ENCODE measurements at regions not wholly inside any gene's neighbourhood (a gene's known extent, or its start where the extent isn't known, plus 50 kb on each side); places are given as distances from the start of the nearest gene placed in this dataset.

GRCh38 chr22:48245196-48245485 is 1482.7 kb downstream of the TBC1D22A start:
- Histone ChIP-seq H3K4me3 (replicated peaks; ENCODE audit: insufficient read depth, low read length) (no peak overlapping the region), H3K27me3 (ENCODE audit: insufficient read depth, poor library complexity, severe bottlenecking) (no peaks in the 10 kb centered on the region), H3K27ac (replicated peaks) (no peak overlapping the region)
- no peak for TF ChIP-seq POLR2AphosphoS5 (IDR thresholded peaks at IDR 0.05; ENCODE audit: low read depth)
- TF ChIP-seq CTCF (IDR thresholded peaks at IDR 0.05; ENCODE audit: insufficient read depth, low read length) = no peak
- TF ChIP-seq, protein P1, sequence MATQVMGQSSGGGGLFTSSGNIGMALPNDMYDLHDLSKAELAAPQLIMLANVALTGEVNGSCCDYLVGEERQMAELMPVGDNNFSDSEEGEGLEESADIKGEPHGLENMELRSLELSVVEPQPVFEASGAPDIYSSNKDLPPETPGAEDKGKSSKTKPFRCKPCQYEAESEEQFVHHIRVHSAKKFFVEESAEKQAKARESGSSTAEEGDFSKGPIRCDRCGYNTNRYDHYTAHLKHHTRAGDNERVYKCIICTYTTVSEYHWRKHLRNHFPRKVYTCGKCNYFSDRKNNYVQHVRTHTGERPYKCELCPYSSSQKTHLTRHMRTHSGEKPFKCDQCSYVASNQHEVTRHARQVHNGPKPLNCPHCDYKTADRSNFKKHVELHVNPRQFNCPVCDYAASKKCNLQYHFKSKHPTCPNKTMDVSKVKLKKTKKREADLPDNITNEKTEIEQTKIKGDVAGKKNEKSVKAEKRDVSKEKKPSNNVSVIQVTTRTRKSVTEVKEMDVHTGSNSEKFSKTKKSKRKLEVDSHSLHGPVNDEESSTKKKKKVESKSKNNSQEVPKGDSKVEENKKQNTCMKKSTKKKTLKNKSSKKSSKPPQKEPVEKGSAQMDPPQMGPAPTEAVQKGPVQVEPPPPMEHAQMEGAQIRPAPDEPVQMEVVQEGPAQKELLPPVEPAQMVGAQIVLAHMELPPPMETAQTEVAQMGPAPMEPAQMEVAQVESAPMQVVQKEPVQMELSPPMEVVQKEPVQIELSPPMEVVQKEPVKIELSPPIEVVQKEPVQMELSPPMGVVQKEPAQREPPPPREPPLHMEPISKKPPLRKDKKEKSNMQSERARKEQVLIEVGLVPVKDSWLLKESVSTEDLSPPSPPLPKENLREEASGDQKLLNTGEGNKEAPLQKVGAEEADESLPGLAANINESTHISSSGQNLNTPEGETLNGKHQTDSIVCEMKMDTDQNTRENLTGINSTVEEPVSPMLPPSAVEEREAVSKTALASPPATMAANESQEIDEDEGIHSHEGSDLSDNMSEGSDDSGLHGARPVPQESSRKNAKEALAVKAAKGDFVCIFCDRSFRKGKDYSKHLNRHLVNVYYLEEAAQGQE (IDR thresholded peaks at IDR 0.05; ENCODE audit: insufficient replicate concordance, low read depth) = no peak
- no peak for TF ChIP-seq SPI1 (IDR thresholded peaks at IDR 0.05; ENCODE audit: borderline replicate concordance, low read depth)
- TF ChIP-seq GABPA (IDR thresholded peaks at IDR 0.05; ENCODE audit: low read depth) = no peak
- no peak for DNase-seq (ENCODE audit: low read depth in 1 of 2, low spot score in 1 of 2)

- no peak for DNase-seq (ENCODE audit: low read depth in 1 of 2, low spot score in 1 of 2)
- Histone ChIP-seq H3K27ac (replicated peaks) (no peak overlapping the region), H3K4me3 (replicated peaks; ENCODE audit: insufficient read depth, low read length) (no peak overlapping the region), H3K27me3 (ENCODE audit: insufficient read depth, poor library complexity, severe bottlenecking) (peaks cover under 1% of the 10 kb centered on the region)
- TF ChIP-seq SPI1 (IDR thresholded peaks at IDR 0.05; ENCODE audit: borderline replicate concordance, low read depth) = no peak
Observed at GRCh38 chr22:48244388-48245195, 1482.1 kb downstream of the TBC1D22A start.

- peaks cover 2% of the 10 kb centered on the region for H3K27me3 ChIP-seq (ENCODE audit: insufficient read depth, poor library complexity, severe bottlenecking)
- TF ChIP-seq, protein P1 (IDR thresholded peaks at IDR 0.05; ENCODE audit: insufficient replicate concordance, low read depth) = no peak
- TF ChIP-seq CTCF (IDR thresholded peaks at IDR 0.05; ENCODE audit: insufficient read depth, low read length) (no peak), POLR2AphosphoS5 (IDR thresholded peaks at IDR 0.05; ENCODE audit: low read depth) (no peak), SPI1 (IDR thresholded peaks at IDR 0.05; ENCODE audit: borderline replicate concordance, low read depth) (no peak), GABPA (IDR thresholded peaks at IDR 0.05; ENCODE audit: low read depth) (no peak)
- DNase-seq (ENCODE audit: low read depth in 1 of 2, low spot score in 1 of 2) = no peak
- H3K4me3 ChIP-seq (replicated peaks; ENCODE audit: insufficient read depth, low read length) = no peak overlapping the region
- H3K27ac ChIP-seq (replicated peaks) = no peak overlapping the region
Observed at GRCh38 chr22:48242461-48242864, 1480.0 kb downstream of the TBC1D22A start.

DNA sequence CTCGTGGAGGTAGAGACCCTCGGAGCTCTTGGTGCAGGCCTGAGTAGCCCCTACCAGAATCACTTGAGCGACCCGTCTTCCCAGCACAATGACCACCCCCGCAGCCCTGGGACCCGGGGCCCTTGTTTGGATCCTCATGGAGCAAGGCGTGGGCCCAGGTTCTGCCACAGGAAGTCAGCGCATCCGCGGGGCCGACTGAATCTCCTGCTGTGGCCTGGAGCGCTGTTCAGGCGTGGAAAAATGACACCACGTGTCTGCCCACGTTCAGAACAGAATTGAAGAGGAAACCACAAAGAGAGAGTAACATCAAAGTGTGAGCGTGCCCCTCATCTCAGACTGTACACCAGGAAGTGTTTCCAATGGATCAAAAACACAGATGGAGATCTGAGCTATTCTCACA is 1479.2 kb downstream of the TBC1D22A start:
- TF ChIP-seq CTCF (IDR thresholded peaks at IDR 0.05; ENCODE audit: insufficient read depth, low read length) = no peak
- TF ChIP-seq SPI1 (IDR thresholded peaks at IDR 0.05; ENCODE audit: borderline replicate concordance, low read depth) = no peak
- no peak for TF ChIP-seq POLR2AphosphoS5 (IDR thresholded peaks at IDR 0.05; ENCODE audit: low read depth)
- TF ChIP-seq, protein P1 (IDR thresholded peaks at IDR 0.05; ENCODE audit: insufficient replicate concordance, low read depth) = no peak
- no peak for TF ChIP-seq GABPA (IDR thresholded peaks at IDR 0.05; ENCODE audit: low read depth)
- Histone ChIP-seq H3K27ac (replicated peaks) (no peak overlapping the region), H3K4me3 (replicated peaks; ENCODE audit: insufficient read depth, low read length) (no peak overlapping the region), H3K27me3 (ENCODE audit: insufficient read depth, poor library complexity, severe bottlenecking) (peaks cover 2% of the 10 kb centered on the region)
- no peak for DNase-seq (ENCODE audit: low read depth in 1 of 2, low spot score in 1 of 2)

Data from HL-60 (cell line).